Fibroblast of pulmonary artery (primary cell): ENCODE measurements at regions not wholly inside any gene's neighbourhood (a gene's known extent, or its start where the extent isn't known, plus 50 kb on each side); places are given as distances from the start of the nearest gene placed in this dataset.
A peak's percentile ranks its signal among the peaks of the same experiment; 100 is the strongest.

Source experiments
- DNase-seq: peaks from one replicate; pipeline ENCODE4 v3.0.0-alpha.2; 2010; ENCODE audit warnings: low read depth
- H3K4me3 ChIP-seq: replicated peaks from 2 replicates; pipeline ENCODE4 v1.5.1; 2011; ENCODE audit warnings: low read depth, mild to moderate bottlenecking, control low read depth, low read length, moderate library complexity
- TF ChIP-seq, protein P1 (sequence below): IDR thresholded peaks from 2 replicates; pipeline ENCODE4 v1.5.1; 2011; ENCODE audit warnings: mild to moderate bottlenecking, control low read depth, low read length, inconsistent platforms; ENCODE audit errors: missing control alignments

DNA sequence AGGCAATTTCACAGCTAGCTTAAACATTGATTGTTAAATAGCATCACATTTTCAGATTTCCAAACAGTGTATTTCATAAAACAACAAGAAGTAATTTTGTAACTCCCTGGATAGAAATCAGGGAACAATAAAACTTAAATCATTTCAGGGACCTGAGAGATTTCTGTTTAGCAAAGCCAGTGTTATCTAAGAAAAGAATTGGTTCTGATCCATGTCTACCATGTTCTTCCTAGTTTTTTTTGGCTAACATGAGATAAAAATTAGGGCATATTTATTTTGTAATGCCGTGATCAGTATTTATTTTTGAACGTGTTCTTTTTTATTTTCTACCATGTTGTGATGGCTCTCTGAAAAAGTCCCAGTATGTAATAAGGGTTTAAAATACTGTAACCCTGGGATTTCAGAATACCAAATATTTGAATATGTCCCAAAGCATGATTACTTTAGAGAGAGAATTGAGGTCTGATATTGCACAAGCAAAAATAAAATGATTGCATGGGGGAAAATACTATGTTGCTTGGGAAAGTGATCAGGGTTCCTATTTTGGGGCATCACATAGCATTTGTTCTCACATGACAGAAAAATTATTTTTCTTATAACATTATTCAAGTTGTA lies 188.7 kb upstream of the CEP162 start:
- TF ChIP-seq, protein P1, sequence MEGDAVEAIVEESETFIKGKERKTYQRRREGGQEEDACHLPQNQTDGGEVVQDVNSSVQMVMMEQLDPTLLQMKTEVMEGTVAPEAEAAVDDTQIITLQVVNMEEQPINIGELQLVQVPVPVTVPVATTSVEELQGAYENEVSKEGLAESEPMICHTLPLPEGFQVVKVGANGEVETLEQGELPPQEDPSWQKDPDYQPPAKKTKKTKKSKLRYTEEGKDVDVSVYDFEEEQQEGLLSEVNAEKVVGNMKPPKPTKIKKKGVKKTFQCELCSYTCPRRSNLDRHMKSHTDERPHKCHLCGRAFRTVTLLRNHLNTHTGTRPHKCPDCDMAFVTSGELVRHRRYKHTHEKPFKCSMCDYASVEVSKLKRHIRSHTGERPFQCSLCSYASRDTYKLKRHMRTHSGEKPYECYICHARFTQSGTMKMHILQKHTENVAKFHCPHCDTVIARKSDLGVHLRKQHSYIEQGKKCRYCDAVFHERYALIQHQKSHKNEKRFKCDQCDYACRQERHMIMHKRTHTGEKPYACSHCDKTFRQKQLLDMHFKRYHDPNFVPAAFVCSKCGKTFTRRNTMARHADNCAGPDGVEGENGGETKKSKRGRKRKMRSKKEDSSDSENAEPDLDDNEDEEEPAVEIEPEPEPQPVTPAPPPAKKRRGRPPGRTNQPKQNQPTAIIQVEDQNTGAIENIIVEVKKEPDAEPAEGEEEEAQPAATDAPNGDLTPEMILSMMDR: no peak
- H3K4me3 ChIP-seq: no peak overlapping the region
- no peak for DNase-seq

DNA sequence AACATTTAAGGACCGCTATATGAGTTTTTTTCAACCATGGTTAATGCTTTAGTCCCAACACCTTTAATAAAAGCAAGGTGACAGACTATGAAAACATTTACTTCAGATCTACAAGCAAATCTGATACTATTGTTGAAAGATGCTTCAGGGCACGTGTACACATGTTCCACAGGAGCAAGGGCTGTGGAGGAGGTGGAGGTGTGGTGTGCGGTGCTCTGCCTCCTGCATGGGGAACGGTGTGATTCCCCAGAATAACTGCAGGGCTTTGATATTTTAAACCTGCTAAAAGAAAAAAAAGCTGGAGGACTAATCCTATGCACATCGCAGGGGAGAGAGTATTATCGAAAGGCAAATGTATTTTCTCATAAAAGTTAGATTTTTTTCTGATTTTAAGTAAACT lies 188.1 kb upstream of the CEP162 start:
- TF ChIP-seq, protein P1: no peak
- no peak overlapping the region for H3K4me3 ChIP-seq
- no peak for DNase-seq

DNA sequence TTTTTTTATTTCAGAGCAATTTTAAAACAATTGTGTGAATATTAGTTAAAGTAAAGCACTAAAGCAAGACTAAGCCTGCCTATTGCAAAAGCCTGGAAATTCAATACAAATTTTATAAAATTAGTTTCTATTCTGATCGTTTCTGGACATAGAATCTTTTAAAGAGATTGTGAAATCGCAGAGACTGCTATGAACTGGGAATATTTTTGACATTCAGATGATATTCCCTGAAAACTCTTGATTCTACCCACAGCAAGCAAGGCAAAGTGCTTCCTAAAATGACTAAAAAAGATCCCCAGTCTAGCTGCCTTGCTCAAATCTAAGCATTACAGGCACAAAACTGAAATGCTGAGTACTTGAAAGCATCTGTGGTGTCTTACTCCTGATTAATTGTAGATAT lies 187.6 kb upstream of the CEP162 start:
- no peak for DNase-seq
- no peak overlapping the region for H3K4me3 ChIP-seq
- TF ChIP-seq, protein P1: no peak

DNA sequence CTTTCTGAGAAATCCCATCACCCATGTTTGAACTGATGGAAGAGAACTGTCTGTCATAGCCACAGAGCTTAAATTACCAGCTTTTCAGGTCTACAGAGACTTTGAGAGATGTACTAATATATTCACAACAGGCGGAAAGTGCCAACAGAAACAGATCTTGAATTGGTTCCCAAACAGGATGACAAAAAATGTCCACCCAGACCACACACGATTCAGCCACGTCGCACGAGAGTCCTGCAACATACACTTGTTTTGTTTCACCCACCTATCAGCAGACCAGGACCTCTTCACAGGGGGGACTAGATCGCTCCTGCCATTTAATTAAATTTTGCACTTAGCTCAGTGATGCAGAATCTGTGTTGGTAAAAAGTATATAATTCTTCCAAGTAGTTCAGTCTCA lies 187.1 kb upstream of the CEP162 start:
- no peak overlapping the region for H3K4me3 ChIP-seq
- TF ChIP-seq, protein P1: no peak
- no peak for DNase-seq

DNA sequence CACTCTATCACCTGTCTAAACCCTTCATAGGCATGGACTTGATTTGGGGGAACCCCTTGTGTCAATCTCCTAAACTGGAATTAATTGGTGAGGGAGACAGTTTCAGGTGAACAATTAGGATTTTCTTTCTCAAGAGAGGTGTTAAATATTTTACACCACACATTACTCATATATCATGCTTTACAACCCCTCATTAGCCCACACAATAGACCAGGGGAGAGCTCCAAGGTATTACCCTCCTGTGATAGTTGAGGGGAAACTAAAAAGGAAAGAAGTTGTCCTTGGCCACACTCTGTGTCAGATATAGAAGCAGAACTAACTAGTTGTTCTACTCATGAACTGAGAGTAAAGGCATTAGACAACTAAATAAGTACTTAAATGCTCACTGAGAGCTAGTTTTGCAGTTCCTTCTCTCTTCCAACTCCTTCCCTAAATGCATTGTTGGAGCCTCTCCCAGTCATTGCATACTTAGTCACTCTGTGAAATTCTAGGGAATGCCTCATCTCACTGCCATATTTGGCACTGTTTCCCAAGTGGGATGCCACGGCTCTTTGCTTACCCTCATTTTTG lies 183.7 kb upstream of the CEP162 start:
- DNase-seq: peak; percentile 83
- H3K4me3 ChIP-seq: no peak overlapping the region
- TF ChIP-seq, protein P1: no peak

DNA sequence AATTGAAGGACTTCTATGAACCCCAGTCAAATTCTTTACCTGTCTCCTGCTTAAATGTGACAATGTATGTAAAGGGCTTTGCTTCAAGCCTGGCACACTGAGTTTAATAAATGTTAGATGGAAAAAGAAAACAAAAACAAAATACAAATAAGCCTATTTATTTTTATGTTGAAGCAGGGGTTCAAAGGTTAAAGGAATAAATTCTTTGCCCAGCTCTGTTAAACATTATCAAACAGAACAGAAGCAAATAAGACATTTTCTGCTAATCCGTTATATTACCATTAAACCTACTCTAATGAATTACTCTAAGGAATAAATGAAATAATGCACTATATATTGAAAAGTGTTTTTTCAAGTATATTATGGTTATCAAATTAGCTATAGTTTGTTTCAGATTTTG lies 182.5 kb upstream of the CEP162 start:
- TF ChIP-seq, protein P1: no peak

DNA sequence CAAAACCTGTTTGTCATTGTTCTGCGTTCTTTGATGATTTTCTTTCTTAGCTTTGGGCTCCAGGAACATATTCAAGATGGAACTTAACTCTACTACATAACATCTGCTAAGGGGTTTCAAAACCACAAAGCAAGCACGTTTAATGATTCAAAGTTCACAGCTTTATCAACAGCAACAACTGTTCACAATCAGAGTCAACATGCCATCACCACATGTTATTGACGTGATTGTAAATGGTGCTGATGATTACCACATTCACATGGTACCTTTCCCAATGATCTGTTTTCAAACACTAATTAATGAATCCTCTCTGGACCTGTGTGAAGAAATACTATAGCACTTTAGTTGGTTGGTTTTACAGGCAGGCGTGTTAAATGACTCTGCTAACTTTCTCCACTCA lies 180.6 kb upstream of the CEP162 start:
- TF ChIP-seq, protein P1: no peak
- H3K4me3 ChIP-seq: no peak overlapping the region
- DNase-seq: no peak

More for the DNA sequence above, 182.5 kb upstream of the CEP162 start:
- H3K4me3 ChIP-seq: no peak overlapping the region
- no peak for DNase-seq
